Thymus (tissue), 11 donors: ENCODE measurements at regions not wholly inside any gene's neighbourhood (a gene's known extent, or its start where the extent isn't known, plus 50 kb on each side); places are given as distances from the start of the nearest gene placed in this dataset.

Source experiments
- DNase-seq, 9 donors: peaks; one replicate each; pipeline ENCODE4 v3.0.0-alpha.2; 2013; ENCODE audit warnings: low spot score in 9 of 9, low read depth in 6 of 9, missing footprints in 1 of 9
- H3K27ac ChIP-seq, 2 donors: one replicate each; pipeline ENCODE4 v1.5.1; 2013; ENCODE audit warnings: control low read depth in 1 of 2, low read depth in 1 of 2, low read length in 1 of 2, mild to moderate bottlenecking in 1 of 2, moderate library complexity in 1 of 2
- H3K27me3 ChIP-seq, 2 donors: one replicate each; pipeline ENCODE4 v1.5.1; 2013; ENCODE audit warnings: low read length in 1 of 2; ENCODE audit not compliant: control insufficient read depth in 2 of 2, insufficient read depth in 1 of 2
- H3K36me3 ChIP-seq, 2 donors: one replicate each; pipeline ENCODE4 v1.5.1; 2013; ENCODE audit warnings: low read length in 1 of 2, mild to moderate bottlenecking in 1 of 2, moderate library complexity in 1 of 2; ENCODE audit not compliant: control insufficient read depth in 2 of 2, insufficient read depth in 2 of 2
- H3K4me1 ChIP-seq, 2 donors: one replicate each; pipeline ENCODE4 v1.5.1; 2013; ENCODE audit warnings: low read length in 2 of 2; ENCODE audit not compliant: control insufficient read depth in 2 of 2, insufficient read depth in 2 of 2
- H3K4me3 ChIP-seq, 2 donors: one replicate each; pipeline ENCODE4 v1.5.1; 2013; ENCODE audit warnings: low read length in 2 of 2, control low read depth in 1 of 2, mild to moderate bottlenecking in 1 of 2
- H3K9me3 ChIP-seq, 2 donors: one replicate each; pipeline ENCODE4 v1.5.1; 2013; ENCODE audit warnings: low read length in 1 of 2, mild to moderate bottlenecking in 1 of 2; ENCODE audit not compliant: control insufficient read depth in 2 of 2, insufficient read depth in 1 of 2
- WGBS: extraction: QIAGEN DNeasy Blood & Tissue Kit; methylation state at CpG from one replicate; pipeline ENCODE4 v1.1.7; 2013; 5-methylcytosine and 5-hydroxymethylcytosine counted together
- donor health status: healthy.

DNA sequence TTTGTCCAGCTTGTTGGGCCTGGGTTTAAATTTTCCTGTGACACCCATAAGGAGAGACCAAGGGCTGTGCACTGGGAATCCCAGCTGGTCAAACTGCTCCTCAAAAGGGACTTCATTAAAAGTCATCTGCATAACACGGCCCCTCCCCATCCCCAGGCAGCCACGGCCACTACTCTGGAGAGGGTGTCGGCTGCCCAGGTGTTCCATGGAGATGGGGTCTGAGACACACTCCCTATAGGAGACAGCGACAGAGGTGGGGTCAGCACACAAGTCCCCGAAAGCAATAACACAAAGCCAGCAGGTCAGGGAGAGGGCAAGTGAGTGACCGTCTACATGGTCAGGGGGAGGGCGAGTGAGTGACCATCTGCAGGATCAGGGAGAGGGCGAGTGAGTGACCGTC lies 75.6 kb upstream of the BCL11B start:
- H3K36me3 ChIP-seq: no peaks in the 10 kb centered on the region
- no peaks in the 10 kb centered on the region for H3K4me1 ChIP-seq
- H3K27me3 ChIP-seq: peaks cover 0 to 31% of the 10 kb centered on the region in 2 donors
- no peaks in the 10 kb centered on the region for H3K9me3 ChIP-seq
- no peak overlapping the region for H3K4me3 ChIP-seq
- no peak overlapping the region for H3K27ac ChIP-seq
- DNase-seq: no peak
- WGBS: 97% methylated on average over 9 of the region's 9 CpGs

DNA sequence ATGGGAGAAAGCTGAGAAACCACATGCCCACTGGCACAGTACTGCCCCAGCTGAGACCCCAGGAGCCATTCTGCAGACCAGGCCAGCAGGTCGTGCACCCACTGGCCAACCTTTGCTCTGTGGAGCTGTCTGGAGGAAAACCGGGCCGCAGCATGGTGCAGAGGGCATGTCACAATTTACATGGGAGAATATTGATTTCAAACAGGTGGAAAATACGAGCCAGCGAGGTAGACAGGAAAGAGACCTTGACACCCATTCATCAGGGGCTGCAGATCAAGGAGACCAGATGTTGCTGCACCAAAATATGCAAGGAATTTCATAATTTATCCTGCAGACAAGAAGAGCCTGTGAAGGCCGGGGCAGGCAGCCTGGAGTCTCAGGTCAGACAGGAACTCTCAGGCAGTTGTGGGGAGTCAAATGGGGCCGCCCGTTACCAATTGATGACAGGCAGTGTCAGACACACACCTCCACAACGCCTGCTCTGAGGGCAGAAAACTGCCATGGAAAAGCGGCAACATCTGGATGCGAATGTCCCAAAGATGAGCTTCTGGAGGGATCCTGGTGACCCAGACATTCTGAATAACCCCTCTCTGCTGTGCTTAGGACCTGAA lies 74.6 kb upstream of the BCL11B start:
- no peak overlapping the region for H3K27ac ChIP-seq
- H3K36me3 ChIP-seq: no peaks in the 10 kb centered on the region
- WGBS: 87% methylated on average over 11 of the region's 11 CpGs
- no peak overlapping the region for H3K4me3 ChIP-seq
- no peak for DNase-seq
- H3K4me1 ChIP-seq: no peaks in the 10 kb centered on the region
- peaks cover 0 to 26% of the 10 kb centered on the region in 2 donors for H3K27me3 ChIP-seq
- no peaks in the 10 kb centered on the region for H3K9me3 ChIP-seq

DNA sequence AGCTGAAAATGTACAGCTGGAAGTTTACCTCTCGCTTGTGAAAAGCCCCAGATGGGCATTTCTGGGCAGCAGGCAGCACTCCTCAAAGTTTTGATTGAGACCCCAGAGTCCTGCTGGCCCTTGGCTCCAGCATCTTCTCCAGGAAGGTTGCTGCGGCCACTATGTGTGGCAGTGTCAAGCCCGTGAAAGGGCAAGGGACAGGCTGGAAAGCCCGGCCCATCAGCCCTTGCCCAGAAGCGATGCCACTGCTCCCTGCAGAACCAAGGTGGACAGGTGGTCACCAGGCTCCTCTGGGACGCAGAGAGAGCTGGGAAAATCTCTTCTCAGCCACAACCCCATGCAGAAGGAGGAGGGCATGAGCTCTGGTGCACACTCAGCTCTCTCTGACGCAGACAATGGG lies 73.5 kb upstream of the BCL11B start:
- Histone ChIP-seq H3K27ac (no peak overlapping the region), H3K27me3 (peaks cover 0 to 22% of the 10 kb centered on the region in 2 donors), H3K4me1 (no peaks in the 10 kb centered on the region), H3K9me3 (no peaks in the 10 kb centered on the region), H3K4me3 (no peak overlapping the region), H3K36me3 (no peaks in the 10 kb centered on the region)
- 91% methylated on average over 7 of the region's 7 CpGs for WGBS
- no peak for DNase-seq

DNA sequence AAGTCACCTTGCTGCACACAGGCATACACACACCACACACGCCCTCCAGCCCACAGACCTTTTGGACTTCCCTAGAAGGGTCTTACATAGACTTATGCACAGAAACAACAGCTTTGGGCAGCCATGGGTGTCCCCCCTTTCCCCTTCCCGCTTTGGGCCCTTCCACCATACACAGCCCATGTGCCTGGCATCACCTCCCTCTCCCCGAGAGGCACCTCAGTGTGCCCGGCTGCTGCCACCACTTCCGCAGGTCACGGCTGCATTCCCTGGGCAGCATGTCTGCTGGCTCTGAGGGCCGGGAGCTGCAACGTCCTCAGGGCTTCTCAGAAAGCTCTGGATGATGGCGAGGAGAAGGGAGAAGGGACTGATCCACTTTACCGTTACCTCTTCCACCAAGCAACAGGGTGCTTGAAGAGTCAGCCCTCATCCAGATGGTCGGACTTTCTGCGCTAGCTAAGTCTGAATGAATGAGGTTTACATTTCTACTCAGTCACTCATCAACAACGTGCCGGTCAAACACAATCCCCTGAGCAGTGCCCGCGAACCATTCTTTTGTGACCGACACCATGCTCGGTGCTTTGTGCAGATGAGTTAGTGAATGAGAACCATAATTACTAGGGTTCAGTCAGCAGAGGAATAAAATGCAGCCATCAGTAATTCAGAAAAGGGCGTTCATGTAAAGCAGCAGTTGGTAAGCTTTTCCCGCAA lies 72.2 kb upstream of the BCL11B start:
- H3K27me3 ChIP-seq: peaks cover 0 to 19% of the 10 kb centered on the region in 2 donors
- H3K36me3 ChIP-seq: no peaks in the 10 kb centered on the region
- whole genome bisulfite sequencing: 91% methylated on average over 20 of the region's 20 CpGs
- H3K4me1 ChIP-seq: no peaks in the 10 kb centered on the region
- no peak overlapping the region for H3K27ac ChIP-seq
- no peaks in the 10 kb centered on the region for H3K9me3 ChIP-seq
- DNase-seq: no peak
- no peak overlapping the region for H3K4me3 ChIP-seq

GRCh38 chr14:99342906-99343305 lies 70.9 kb upstream of the BCL11B start:
- Histone ChIP-seq H3K4me3 (no peak overlapping the region), H3K36me3 (no peaks in the 10 kb centered on the region), H3K4me1 (no peaks in the 10 kb centered on the region), H3K27ac (no peak overlapping the region), H3K27me3 (peaks cover 0 to 19% of the 10 kb centered on the region in 2 donors), H3K9me3 (no peaks in the 10 kb centered on the region)
- no peak for DNase-seq
- 89% methylated on average over 7 of the region's 7 CpGs for WGBS

- no peak overlapping the region for H3K27ac ChIP-seq
- no peaks in the 10 kb centered on the region for H3K4me1 ChIP-seq
- H3K36me3 ChIP-seq: no peaks in the 10 kb centered on the region
- DNase-seq: no peak
- H3K9me3 ChIP-seq: no peaks in the 10 kb centered on the region
- H3K27me3 ChIP-seq: peaks cover 0 to 19% of the 10 kb centered on the region in 2 donors
- 86% methylated on average over 6 of the region's 6 CpGs for WGBS
- H3K4me3 ChIP-seq: no peak overlapping the region
These were observed 70.2 kb upstream of the BCL11B start for GRCh38 chr14:99342204-99342603.

DNA sequence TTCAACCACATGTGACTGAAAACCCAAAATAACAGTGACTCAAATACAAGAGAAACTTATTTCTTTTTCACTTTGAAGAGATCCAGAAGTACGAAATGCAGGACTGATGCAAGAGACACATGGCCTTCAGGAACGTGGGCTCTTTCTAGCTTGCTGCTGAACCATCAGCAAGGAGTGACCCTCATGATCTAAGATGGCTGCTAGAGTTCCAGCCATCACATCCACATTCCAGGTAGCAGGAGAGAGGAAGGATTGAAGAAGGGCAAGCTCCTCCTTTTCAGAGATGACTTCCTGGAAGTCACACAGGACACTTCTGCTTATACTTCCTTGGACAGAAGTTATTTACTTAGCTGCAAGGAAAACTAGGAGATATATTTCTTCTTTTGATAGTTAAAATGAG lies 67.6 kb upstream of the BCL11B start:
- H3K4me1 ChIP-seq: no peaks in the 10 kb centered on the region
- 95% methylated on average over 2 of the region's 2 CpGs for WGBS
- no peak overlapping the region for H3K4me3 ChIP-seq
- no peaks in the 10 kb centered on the region for H3K36me3 ChIP-seq
- no peaks in the 10 kb centered on the region for H3K9me3 ChIP-seq
- peaks cover 0 to 7% of the 10 kb centered on the region in 2 donors for H3K27me3 ChIP-seq
- DNase-seq: no peak
- no peak overlapping the region for H3K27ac ChIP-seq

- DNase-seq: no peak
- Histone ChIP-seq H3K27me3 (peaks cover 0 to 14% of the 10 kb centered on the region in 2 donors), H3K9me3 (no peaks in the 10 kb centered on the region), H3K36me3 (no peaks in the 10 kb centered on the region), H3K4me3 (no peak overlapping the region), H3K4me1 (no peaks in the 10 kb centered on the region), H3K27ac (no peak overlapping the region)
- WGBS: 91% methylated on average over 5 of the region's 5 CpGs
These were observed 66.3 kb upstream of the BCL11B start for GRCh38 chr14:99338313-99338712.

- 78% methylated on average over 21 of the region's 21 CpGs for WGBS
- H3K4me3 ChIP-seq: no peak overlapping the region
- no peak for DNase-seq
- no peaks in the 10 kb centered on the region for H3K4me1 ChIP-seq
- no peaks in the 10 kb centered on the region for H3K36me3 ChIP-seq
- no peak overlapping the region for H3K27ac ChIP-seq
- no peaks in the 10 kb centered on the region for H3K9me3 ChIP-seq
- peaks cover 0 to 13% of the 10 kb centered on the region in 2 donors for H3K27me3 ChIP-seq
These were observed 62.0 kb upstream of the BCL11B start for GRCh38 chr14:99333841-99334635.
